UCSD-AML1 (cell line): ENCODE measurements at regions not wholly inside any gene's neighbourhood (a gene's known extent, or its start where the extent isn't known, plus 50 kb on each side); places are given as distances from the start of the nearest gene placed in this dataset.

Experiments
- DNase-seq: peaks from one replicate; lab custom pipeline; 2025; ENCODE audit not compliant: unreplicated experiment; lab: John Stamatoyannopoulos, UW

GRCh38 chr1:87863317-87863716 is 534.6 kb downstream of the LMO4 start:
- no peak for DNase-seq

- DNase-seq: no peak
Observed at GRCh38 chr1:87864676-87865075, 536.0 kb downstream of the LMO4 start.

GRCh38 chr1:87866416-87866815 is 537.7 kb downstream of the LMO4 start:
- no peak for DNase-seq

GRCh38 chr1:87867626-87868025 is 538.9 kb downstream of the LMO4 start:
- DNase-seq: no peak

GRCh38 chr1:87869567-87869966 is 540.9 kb downstream of the LMO4 start:
- DNase-seq: no peak

- DNase-seq: peak; percentile 27
Observed at GRCh38 chr1:87872189-87872588, 543.5 kb downstream of the LMO4 start.

- no peak for DNase-seq
Observed at GRCh38 chr1:87872692-87873091, 544.0 kb downstream of the LMO4 start.

GRCh38 chr1:87878873-87879272 is 550.2 kb downstream of the LMO4 start:
- DNase-seq: no peak

GRCh38 chr1:87880098-87880760 is 551.5 kb downstream of the LMO4 start:
- no peak for DNase-seq

GRCh38 chr1:87880764-87881163 is 552.1 kb downstream of the LMO4 start:
- DNase-seq: no peak

GRCh38 chr1:87883906-87884305 is 555.2 kb downstream of the LMO4 start:
- DNase-seq: no peak

- DNase-seq: no peak
Observed at GRCh38 chr1:87884581-87884980, 555.9 kb downstream of the LMO4 start.

GRCh38 chr1:87885278-87886025 is 556.8 kb downstream of the LMO4 start:
- DNase-seq: no peak

GRCh38 chr1:87887100-87887499 is 558.4 kb downstream of the LMO4 start:
- no peak for DNase-seq

GRCh38 chr1:87888446-87888845 is 559.8 kb downstream of the LMO4 start:
- no peak for DNase-seq

- no peak for DNase-seq
Observed at GRCh38 chr1:87894062-87894461, 565.4 kb downstream of the LMO4 start.

- DNase-seq: no peak
Observed at GRCh38 chr1:87897481-87897880, 568.8 kb downstream of the LMO4 start.

- no peak for DNase-seq
Observed at GRCh38 chr1:87898431-87898830, 569.8 kb downstream of the LMO4 start.

GRCh38 chr1:87899017-87899416 is 570.3 kb downstream of the LMO4 start:
- DNase-seq: no peak

- DNase-seq: no peak
Observed at GRCh38 chr1:87899746-87900145, 571.1 kb downstream of the LMO4 start.

GRCh38 chr1:87902830-87903229 is 574.1 kb downstream of the LMO4 start:
- peak; percentile 63 for DNase-seq

GRCh38 chr1:87903242-87903641 is 574.6 kb downstream of the LMO4 start:
- no peak for DNase-seq

- DNase-seq: no peak
Observed at GRCh38 chr1:87904651-87905050, 576.0 kb downstream of the LMO4 start.
